ENCODE measurements at regions not wholly inside any gene's neighbourhood (a gene's known extent, or its start where the extent isn't known, plus 50 kb on each side); places are given as distances from the start of the nearest gene placed in this dataset.

- peak in 1 of 2 experiments; percentile 32 for DNase-seq
Measured at GRCh38 chr4:144304025-144304424, 163.5 kb upstream of the GYPA start.

- no peak for DNase-seq
Measured at GRCh38 chr4:144310535-144310934, 170.0 kb upstream of the GYPA start.

GRCh38 chr4:144313370-144313769, 172.9 kb upstream of the GYPA start:
- no peak for DNase-seq

GRCh38 chr4:144316869-144317268, 176.4 kb upstream of the GYPA start:
- DNase-seq = no peak

- DNase-seq = no peak
Measured at GRCh38 chr4:144318797-144319196, 178.3 kb upstream of the GYPA start.

GRCh38 chr4:144336633-144337032, 196.1 kb upstream of the GYPA start:
- DNase-seq = no peak

- DNase-seq = no peak
Measured at GRCh38 chr4:144338148-144338547, 197.6 kb upstream of the GYPA start.

GRCh38 chr4:144338834-144339233, 198.3 kb upstream of the GYPA start:
- no peak for DNase-seq

GRCh38 chr4:144340931-144341330, 200.4 kb upstream of the GYPA start:
- DNase-seq = no peak

GRCh38 chr4:144342949-144343760, 202.6 kb upstream of the GYPA start:
- DNase-seq = no peak

- DNase-seq = no peak
Measured at GRCh38 chr4:144347121-144347520, 206.6 kb upstream of the GYPA start.

- no peak for DNase-seq
Measured at GRCh38 chr4:144350706-144351105, 210.2 kb upstream of the GYPA start.

GRCh38 chr4:144351306-144351705, 210.8 kb upstream of the GYPA start:
- no peak for DNase-seq

- DNase-seq = no peak
Measured at GRCh38 chr4:144353292-144353691, 212.8 kb upstream of the GYPA start.

GRCh38 chr4:144355811-144356757, 215.6 kb upstream of the GYPA start:
- DNase-seq = no peak

GRCh38 chr4:144356941-144357381, 216.4 kb upstream of the GYPA start:
- DNase-seq = no peak

- no peak for DNase-seq
Measured at GRCh38 chr4:144357975-144358374, 217.5 kb upstream of the GYPA start.

- DNase-seq = no peak
Measured at GRCh38 chr4:144360146-144360793, 219.8 kb upstream of the GYPA start.

GRCh38 chr4:144362366-144362765, 221.8 kb upstream of the GYPA start:
- no peak for DNase-seq

- DNase-seq = no peak
Measured at GRCh38 chr4:144363890-144364289, 223.4 kb upstream of the GYPA start.

GRCh38 chr4:144366425-144366824, 225.9 kb upstream of the GYPA start:
- no peak for DNase-seq

GRCh38 chr4:144371485-144371884, 231.0 kb upstream of the GYPA start:
- DNase-seq = no peak

GRCh38 chr4:144374065-144374464, 233.5 kb upstream of the GYPA start:
- peak in 1 of 2 experiments; percentile 1 for DNase-seq
